DOHH2 (cell line): ENCODE measurements at regions not wholly inside any gene's neighbourhood (a gene's known extent, or its start where the extent isn't known, plus 50 kb on each side); places are given as distances from the start of the nearest gene placed in this dataset.
"Not testable (repeated sequence)": the region's sequence is repeated elsewhere in the genome, so short reads cannot be mapped to it uniquely, and the experiment has no call there.

Experiments used
- H3F3A ChIP-seq: fragments of 200-600 bp; sonication (generic), shearing (Covaris generic); 2 replicates; pipeline ENCODE4 v1.6.0; 2016; ENCODE audit warnings: antibody characterized with exemption, mild to moderate bottlenecking; ENCODE audit not compliant: control insufficient read depth, insufficient read depth
- H3K27ac ChIP-seq: fragments of 200-600 bp; sonication (generic); 2 replicates; pipeline ENCODE4 v1.5.1; 2014; ENCODE audit warnings: low read depth, mild to moderate bottlenecking, low read length, moderate library complexity
- H3K27me3 ChIP-seq: fragments of 200-600 bp; sonication (generic); 2 replicates; pipeline ENCODE4 v1.6.1; 2014; ENCODE audit warnings: mild to moderate bottlenecking, low read length, mixed read lengths; ENCODE audit not compliant: control insufficient read depth
- H3K36me3 ChIP-seq: fragments of 200-600 bp; sonication (generic); 2 replicates; pipeline ENCODE4 v1.6.1; 2014; ENCODE audit warnings: mild to moderate bottlenecking, low read length, moderate library complexity, mixed read lengths; ENCODE audit not compliant: control insufficient read depth
- H3K4me1 ChIP-seq: fragments of 200-600 bp; sonication (generic); 2 replicates; pipeline ENCODE4 v1.6.1; 2014; ENCODE audit warnings: mild to moderate bottlenecking, low read length, mixed read lengths; ENCODE audit not compliant: control insufficient read depth
- H3K4me2 ChIP-seq: fragments of 200-600 bp; sonication (generic); 2 replicates; pipeline ENCODE4 v1.6.0; 2014; ENCODE audit warnings: mild to moderate bottlenecking, low read length, moderate library complexity
- H3K4me3 ChIP-seq: fragments of 200-600 bp; sonication (generic); 2 replicates; pipeline ENCODE4 v1.5.1; 2014; ENCODE audit warnings: mild to moderate bottlenecking, low read length, mixed read lengths
- H3K79me2 ChIP-seq: fragments of 200-600 bp; sonication (generic); 2 replicates; pipeline ENCODE4 v1.6.1; 2014; ENCODE audit warnings: mild to moderate bottlenecking, low read length, mixed read lengths; ENCODE audit not compliant: control insufficient read depth
- H3K9me2 ChIP-seq: fragments of 200-600 bp; sonication (generic); replicated peaks from 2 replicates; pipeline ENCODE4 v1.6.1; 2014; ENCODE audit warnings: mild to moderate bottlenecking, low read length, mixed read lengths; ENCODE audit not compliant: control insufficient read depth
- H3K9me3 ChIP-seq: fragments of 200-600 bp; sonication (generic); 2 replicates; pipeline ENCODE4 v1.6.1; 2014; ENCODE audit warnings: antibody characterized with exemption, low read length, mixed read lengths; ENCODE audit not compliant: control insufficient read depth, insufficient read depth
- H4K20me1 ChIP-seq: fragments of 200-600 bp; sonication (generic); 2 replicates; pipeline ENCODE4 v1.6.0; 2014; ENCODE audit warnings: low read depth, mild to moderate bottlenecking, antibody characterized with exemption, low read length, moderate library complexity; ENCODE audit not compliant: control insufficient read depth, insufficient read depth
- EZH2phosphoT487 ChIP-seq: fragments of 200-600 bp; sonication (generic); IDR thresholded peaks from 2 replicates; pipeline ENCODE4 v1.6.1; 2017; ENCODE audit warnings: borderline replicate concordance, mild to moderate bottlenecking, antibody characterized with exemption, low read length, moderate library complexity, mixed read lengths
- TF ChIP-seq, protein P1 (sequence below): fragments of 200-600 bp; sonication (generic); IDR thresholded peaks from one replicate; pipeline ENCODE4 v1.5.1; 2014; ENCODE audit warnings: antibody characterized with exemption, mild to moderate bottlenecking, low read depth, low read length; ENCODE audit not compliant: poor library complexity, severe bottlenecking

DNA sequence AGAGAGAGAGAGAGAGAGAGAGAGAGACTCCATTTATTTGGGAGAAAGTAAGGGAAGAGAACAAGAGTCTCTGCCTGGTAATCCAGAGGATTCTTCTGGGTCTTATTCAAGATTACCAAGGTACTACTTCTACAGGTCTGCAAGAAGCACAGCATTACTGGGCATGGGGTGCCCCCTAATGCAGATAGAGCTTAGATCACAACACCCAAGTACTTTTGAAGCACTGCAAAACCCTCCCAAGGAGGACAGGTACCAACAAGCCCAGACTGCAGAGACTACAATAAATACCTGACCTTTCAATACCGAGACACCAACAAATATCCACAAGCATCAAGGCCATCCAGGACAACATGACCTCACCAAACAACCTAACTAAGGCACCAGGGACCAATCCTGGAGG is 94.7 kb upstream of the PHF24 start:
- Histone ChIP-seq H3K4me2 (no peak overlapping the region), H4K20me1 (no peaks in the 10 kb centered on the region), H3K4me3 (no peak overlapping the region), H3K4me1 (no peaks in the 10 kb centered on the region), H3K9me2 (no peaks in the 10 kb centered on the region), H3F3A (no peaks in the 10 kb centered on the region), H3K27ac (no peak overlapping the region), H3K9me3 (no peaks in the 10 kb centered on the region), H3K27me3 (peaks cover 5% of the 10 kb centered on the region), H3K79me2 (no peaks in the 10 kb centered on the region), H3K36me3 (no peaks in the 10 kb centered on the region)
- no peak for TF ChIP-seq EZH2phosphoT487
- TF ChIP-seq, protein P1, sequence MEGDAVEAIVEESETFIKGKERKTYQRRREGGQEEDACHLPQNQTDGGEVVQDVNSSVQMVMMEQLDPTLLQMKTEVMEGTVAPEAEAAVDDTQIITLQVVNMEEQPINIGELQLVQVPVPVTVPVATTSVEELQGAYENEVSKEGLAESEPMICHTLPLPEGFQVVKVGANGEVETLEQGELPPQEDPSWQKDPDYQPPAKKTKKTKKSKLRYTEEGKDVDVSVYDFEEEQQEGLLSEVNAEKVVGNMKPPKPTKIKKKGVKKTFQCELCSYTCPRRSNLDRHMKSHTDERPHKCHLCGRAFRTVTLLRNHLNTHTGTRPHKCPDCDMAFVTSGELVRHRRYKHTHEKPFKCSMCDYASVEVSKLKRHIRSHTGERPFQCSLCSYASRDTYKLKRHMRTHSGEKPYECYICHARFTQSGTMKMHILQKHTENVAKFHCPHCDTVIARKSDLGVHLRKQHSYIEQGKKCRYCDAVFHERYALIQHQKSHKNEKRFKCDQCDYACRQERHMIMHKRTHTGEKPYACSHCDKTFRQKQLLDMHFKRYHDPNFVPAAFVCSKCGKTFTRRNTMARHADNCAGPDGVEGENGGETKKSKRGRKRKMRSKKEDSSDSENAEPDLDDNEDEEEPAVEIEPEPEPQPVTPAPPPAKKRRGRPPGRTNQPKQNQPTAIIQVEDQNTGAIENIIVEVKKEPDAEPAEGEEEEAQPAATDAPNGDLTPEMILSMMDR = no peak

DNA sequence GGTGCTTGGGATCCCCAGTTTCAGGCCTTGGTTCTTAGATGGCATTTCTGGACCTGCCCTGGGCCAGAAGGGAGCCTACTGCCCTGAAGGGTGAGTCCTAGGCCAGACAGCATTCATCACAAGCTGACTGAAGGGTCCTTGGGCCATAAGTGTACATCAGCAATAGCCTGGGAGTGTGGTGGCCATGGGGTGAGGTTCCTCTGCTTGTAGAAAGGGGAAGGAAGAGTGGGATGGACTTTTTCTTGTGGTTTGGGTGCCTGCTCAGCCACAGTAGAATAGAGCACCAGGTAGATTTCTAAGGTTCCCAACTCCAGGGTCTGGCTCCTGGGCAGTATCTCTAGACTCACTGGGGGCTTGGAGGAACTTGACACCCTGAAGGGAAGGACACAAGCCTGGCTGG is 95.2 kb upstream of the PHF24 start:
- TF ChIP-seq, protein P1 = no peak
- no peak for TF ChIP-seq EZH2phosphoT487
- no peak overlapping the region for H3K27ac ChIP-seq
- no peaks in the 10 kb centered on the region for H3K36me3 ChIP-seq
- no peaks in the 10 kb centered on the region for H3K9me3 ChIP-seq
- no peaks in the 10 kb centered on the region for H3K79me2 ChIP-seq
- no peaks in the 10 kb centered on the region for H4K20me1 ChIP-seq
- H3K4me3 ChIP-seq = no peak overlapping the region
- peaks cover 5% of the 10 kb centered on the region for H3K27me3 ChIP-seq
- no peaks in the 10 kb centered on the region for H3K9me2 ChIP-seq
- H3K4me1 ChIP-seq = no peaks in the 10 kb centered on the region
- H3F3A ChIP-seq = no peaks in the 10 kb centered on the region
- no peak overlapping the region for H3K4me2 ChIP-seq

DNA sequence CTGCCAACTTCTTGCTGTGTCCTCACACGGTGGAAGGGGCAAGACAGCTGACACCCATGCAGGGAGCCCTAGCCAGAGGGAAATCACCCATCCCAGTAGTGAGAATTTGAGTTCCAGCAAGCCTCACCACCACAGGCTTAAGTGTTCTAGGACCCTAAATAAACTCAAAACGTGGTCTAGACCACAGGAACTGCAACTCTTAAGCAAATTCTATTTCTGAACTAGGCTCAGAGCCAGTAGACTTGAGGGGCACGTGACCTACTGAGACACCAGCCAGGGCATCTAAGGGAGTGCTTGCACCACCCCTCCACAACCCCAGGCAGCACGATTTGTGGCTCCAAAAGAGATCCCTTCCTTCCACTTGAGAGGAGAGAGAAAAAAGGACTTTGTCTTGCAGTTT is 96.0 kb upstream of the PHF24 start:
- H3K79me2 ChIP-seq = no peaks in the 10 kb centered on the region
- H3K27ac ChIP-seq = no peak overlapping the region
- H3K36me3 ChIP-seq = no peaks in the 10 kb centered on the region
- H3K4me1 ChIP-seq = no peaks in the 10 kb centered on the region
- no peaks in the 10 kb centered on the region for H3K9me3 ChIP-seq
- no peak overlapping the region for H3K4me2 ChIP-seq
- peaks cover 5% of the 10 kb centered on the region for H3K27me3 ChIP-seq
- no peaks in the 10 kb centered on the region for H3K9me2 ChIP-seq
- H3F3A ChIP-seq = no peaks in the 10 kb centered on the region
- H3K4me3 ChIP-seq = no peak overlapping the region
- TF ChIP-seq, protein P1 = no peak
- TF ChIP-seq EZH2phosphoT487 = no peak
- no peaks in the 10 kb centered on the region for H4K20me1 ChIP-seq

DNA sequence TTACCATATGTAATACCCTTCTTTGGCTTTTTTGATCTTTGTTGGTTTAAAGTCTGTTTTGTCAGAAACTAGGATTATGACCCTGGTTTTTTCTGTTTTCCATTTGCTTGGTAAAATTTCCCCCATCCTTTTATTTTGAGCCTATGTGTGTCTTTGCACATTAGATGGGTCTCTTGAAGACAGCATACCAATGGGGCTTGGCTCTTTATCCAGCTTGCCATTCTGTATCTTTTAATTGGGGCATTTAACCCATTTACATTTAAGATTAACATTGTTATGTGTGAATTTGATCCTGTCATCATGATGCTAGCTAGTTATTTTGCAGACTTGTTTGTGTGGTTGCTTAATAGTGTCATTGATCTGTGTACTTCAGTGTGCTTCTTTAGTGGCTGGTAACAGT is 103.1 kb upstream of the PHF24 start:
- H3F3A ChIP-seq, H3K27ac ChIP-seq, H3K9me3 ChIP-seq, H3K4me1 ChIP-seq, H4K20me1 ChIP-seq, H3K79me2 ChIP-seq, H3K4me2 ChIP-seq, H3K4me3 ChIP-seq, H3K9me2 ChIP-seq, H3K36me3 ChIP-seq, H3K27me3 ChIP-seq: not testable (repeated sequence)
